H1 (cell line): ENCODE measurements at regions not wholly inside any gene's neighbourhood (a gene's known extent, or its start where the extent isn't known, plus 50 kb on each side); places are given as distances from the start of the nearest gene placed in this dataset.

Experiments used
- CTCF ChIA-PET: fragments of 300-600 bp; sonication (Branson Sonifier 250); formaldehyde crosslinking; loops from one replicate; lab custom pipeline; 2021; ENCODE audit not compliant: partially characterized antibody; lab: Charles Lee
- POLR2A ChIA-PET: fragments of 300-600 bp; sonication (Branson Sonifier 250); formaldehyde crosslinking; loops from one replicate; lab custom pipeline; 2021; ENCODE audit warnings: inconsistent platforms; ENCODE audit not compliant: partially characterized antibody; lab: Charles Lee
- DNase-seq, 2 experiments: peaks; one replicate each; pipeline versions ENCODE4 v3.0.0 to v3.0.0-alpha.2; 2010 to 2022; ENCODE audit warnings: low spot score in 2 of 2, low read depth in 1 of 2, mixed read lengths in 1 of 2
- FAIRE-seq: peaks from 2 replicates; lab custom pipeline; 2011; peaks lifted over from hg19 to GRCh38; lab: Jason Lieb, UNC
- H2AFZ ChIP-seq: 2 replicates; pipeline ENCODE4 v1.8.1; 2012; ENCODE audit warnings: low read length, inconsistent platforms
- H2AK5ac ChIP-seq: 2 replicates; pipeline ENCODE4 v1.6.1; 2013; ENCODE audit warnings: low read depth, low read length
- H2BK120ac ChIP-seq: replicated peaks from 2 replicates; pipeline ENCODE3; 2013; ENCODE audit warnings: low read depth, low read length, inconsistent platforms
- H2BK12ac ChIP-seq: 2 replicates; pipeline ENCODE4 v1.6.1; 2013; ENCODE audit warnings: low read depth, low read length
- H2BK15ac ChIP-seq: 2 replicates; pipeline ENCODE4 v1.6.1; 2013; ENCODE audit warnings: low read length
- H2BK20ac ChIP-seq: 2 replicates; pipeline ENCODE4 v1.6.1; 2013; ENCODE audit warnings: low read length
- H2BK5ac ChIP-seq: 2 replicates; pipeline ENCODE4 v1.6.1; 2013; ENCODE audit warnings: low read depth, low read length
- H3K14ac ChIP-seq: 2 replicates; pipeline ENCODE4 v1.6.1; 2013; ENCODE audit warnings: inconsistent platforms; ENCODE audit not compliant: insufficient read length
- H3K18ac ChIP-seq: 2 replicates; pipeline ENCODE4 v1.6.1; 2013; ENCODE audit warnings: low read length; ENCODE audit errors: extremely low read depth
- H3K23ac ChIP-seq: 2 replicates; pipeline ENCODE4 v1.6.1; 2013; ENCODE audit warnings: inconsistent platforms; ENCODE audit not compliant: insufficient read length
- H3K23me2 ChIP-seq: 2 replicates; pipeline ENCODE4 v1.6.1; 2013; ENCODE audit warnings: low read depth, low read length
- H3K27ac ChIP-seq: 2 replicates; pipeline ENCODE4 v1.6.1; 2011; ENCODE audit warnings: low read depth, low read length, inconsistent platforms
- H3K27me3 ChIP-seq, 4 experiments: replicated peaks in 1 of 4; 1 replicate in 1 of 4; 2 replicates in 3 of 4; pipeline versions ENCODE4 v1.6.1 to v1.8.1; 2011 to 2013; ENCODE audit warnings: low read length in 3 of 4, mild to moderate bottlenecking in 3 of 4, inconsistent platforms in 2 of 4, mixed read lengths in 2 of 4, moderate library complexity in 1 of 4; ENCODE audit not compliant: control insufficient read depth in 3 of 4, insufficient read depth in 3 of 4; ENCODE audit errors: extremely low read depth in 1 of 4
- H3K36me3 ChIP-seq, 4 experiments: 2 replicates each; pipeline versions ENCODE4 v1.6.1 to v1.8.1; 2011 to 2013; ENCODE audit warnings: mild to moderate bottlenecking in 4 of 4, low read length in 3 of 4, moderate library complexity in 2 of 4, control low read depth in 1 of 4, inconsistent platforms in 1 of 4; ENCODE audit not compliant: insufficient read depth in 4 of 4, control insufficient read depth in 2 of 4
- H3K4ac ChIP-seq: replicated peaks from 2 replicates; pipeline ENCODE3; 2013; ENCODE audit warnings: low read length, low read depth, mixed read lengths, inconsistent platforms; ENCODE audit not compliant: insufficient read length
- H3K4me1 ChIP-seq, 4 experiments: replicated peaks in 1 of 4; 1 replicate in 1 of 4; 2 replicates in 3 of 4; pipeline versions ENCODE4 v1.6.1 to v1.8.1; 2011 to 2013; ENCODE audit warnings: low read length in 3 of 4, inconsistent platforms in 2 of 4, mixed read lengths in 1 of 4; ENCODE audit not compliant: insufficient read depth in 4 of 4, control insufficient read depth in 3 of 4
- H3K4me2 ChIP-seq, 2 experiments: 2 replicates each; pipeline versions ENCODE4 v1.6.1 to v1.8.1; 2011 to 2013; ENCODE audit warnings: low read depth in 2 of 2, low read length in 2 of 2, control low read depth in 1 of 2, inconsistent platforms in 1 of 2, mild to moderate bottlenecking in 1 of 2; ENCODE audit not compliant: insufficient read depth in 1 of 2
- H3K4me3 ChIP-seq, 4 experiments: fragments of 200-600, 300-600 bp in 1 of 4; sonication (generic), shearing (Covaris generic), sonication (Bioruptor Twin) in 1 of 4; 2 replicates each; pipeline versions ENCODE4 v1.5.1 to v1.8.1; 2011 to 2016; ENCODE audit warnings: low read length in 4 of 4, low read depth in 3 of 4, control low read depth in 2 of 4, inconsistent platforms in 2 of 4, mild to moderate bottlenecking in 2 of 4, mixed read lengths in 1 of 4, moderate library complexity in 1 of 4; ENCODE audit not compliant: insufficient read depth in 2 of 4; ENCODE audit errors: extremely low read depth in 1 of 4
- H3K56ac ChIP-seq: replicated peaks from 2 replicates; pipeline ENCODE3; 2013; ENCODE audit warnings: low read depth, mild to moderate bottlenecking, mixed read lengths, low read length, inconsistent platforms; ENCODE audit not compliant: insufficient read length
- H3K79me1 ChIP-seq: 2 replicates; pipeline ENCODE4 v1.6.1; 2013; ENCODE audit warnings: low read depth, low read length, control low read depth
- H3K79me2 ChIP-seq, 2 experiments: 2 replicates each; pipeline versions ENCODE4 v1.6.1 to v1.8.1; 2012 to 2013; ENCODE audit warnings: low read length in 2 of 2, mild to moderate bottlenecking in 2 of 2, inconsistent platforms in 1 of 2; ENCODE audit not compliant: insufficient read depth in 2 of 2, control insufficient read depth in 1 of 2
- H3K9ac ChIP-seq, 4 experiments: replicated peaks in 1 of 4; 1 replicate in 1 of 4; 2 replicates in 3 of 4; pipeline versions ENCODE4 v1.6.1 to v1.8.1; 2011 to 2013; ENCODE audit warnings: low read depth in 3 of 4, low read length in 3 of 4, control low read depth in 2 of 4, mild to moderate bottlenecking in 2 of 4, moderate library complexity in 2 of 4, inconsistent platforms in 1 of 4; ENCODE audit errors: extremely low read depth in 1 of 4
- H3K9me3 ChIP-seq, 2 experiments: 2 replicates each; pipeline versions ENCODE4 v1.6.1 to v1.8.1; 2012 to 2013; ENCODE audit warnings: mild to moderate bottlenecking in 2 of 2, moderate library complexity in 2 of 2, control low read depth in 1 of 2, inconsistent platforms in 1 of 2, low read depth in 1 of 2, low read length in 1 of 2, mixed read lengths in 1 of 2; ENCODE audit not compliant: insufficient read depth in 2 of 2
- H4K20me1 ChIP-seq, 2 experiments: replicated peaks in 1 of 2; 2 replicates each; pipeline versions ENCODE3 to v1.8.1; 2011 to 2013; ENCODE audit warnings: inconsistent platforms in 2 of 2, low read length in 2 of 2, mild to moderate bottlenecking in 1 of 2; ENCODE audit not compliant: insufficient read depth in 2 of 2, control insufficient read depth in 1 of 2
- H4K5ac ChIP-seq: 2 replicates; pipeline ENCODE4 v1.6.1; 2013; ENCODE audit warnings: low read length, low read depth, mixed read lengths, inconsistent platforms; ENCODE audit not compliant: insufficient read length
- H4K8ac ChIP-seq: 2 replicates; pipeline ENCODE4 v1.8.0; 2013; ENCODE audit warnings: mild to moderate bottlenecking, moderate library complexity, low read length, inconsistent platforms; ENCODE audit not compliant: insufficient read depth; ENCODE audit errors: extremely low read depth
- H4K91ac ChIP-seq: replicated peaks from 2 replicates; pipeline ENCODE3; 2013; ENCODE audit warnings: low read length, mixed read lengths, inconsistent platforms; ENCODE audit not compliant: insufficient read length
- ATF2 ChIP-seq: IDR thresholded peaks from 2 replicates; pipeline ENCODE4 v1.6.1; 2012; ENCODE audit warnings: low read length, inconsistent platforms
- BACH1 ChIP-seq: IDR thresholded peaks from 2 replicates; pipeline ENCODE4 v1.6.1; 2012; ENCODE audit warnings: low read length, improper control_type of control experiment
- FOSL1 ChIP-seq: IDR thresholded peaks from 2 replicates; pipeline ENCODE4 v1.6.1; 2011; ENCODE audit warnings: mild to moderate bottlenecking, low read depth, low read length, moderate library complexity; ENCODE audit not compliant: insufficient read depth
- KDM1A ChIP-seq: fragments of 200-600, 300-600 bp; sonication (generic); IDR thresholded peaks from 2 replicates; pipeline ENCODE4 v1.7.1; 2016; ENCODE audit warnings: mild to moderate bottlenecking, low read length, borderline replicate concordance
- POLR2A ChIP-seq, 2 experiments: IDR thresholded peaks; 1 replicate in 1 of 2; 2 replicates in 1 of 2; pipeline ENCODE4 v1.6.1; 2011; ENCODE audit warnings: low read depth in 2 of 2, low read length in 2 of 2, mild to moderate bottlenecking in 2 of 2; ENCODE audit errors: control extremely low read depth in 1 of 2
- POU5F1 ChIP-seq: IDR thresholded peaks from 2 replicates; pipeline ENCODE4 v1.6.1; 2011; ENCODE audit warnings: low read depth, mild to moderate bottlenecking, low read length, moderate library complexity
- RFX5 ChIP-seq: IDR thresholded peaks from 2 replicates; pipeline ENCODE4 v1.6.1; 2011; ENCODE audit warnings: low read depth, low read length, improper control_type of control experiment, borderline replicate concordance
- SAP30 ChIP-seq: fragments of 300-600 bp; sonication (generic); IDR thresholded peaks from 2 replicates; pipeline ENCODE4 v1.7.1; 2012; ENCODE audit warnings: low read length, moderate library complexity, mild to moderate bottlenecking, inconsistent platforms; ENCODE audit not compliant: insufficient read depth, insufficient replicate concordance
- SIN3A ChIP-seq, 2 experiments: IDR thresholded peaks in 1 of 2; conservative IDR thresholded peaks in 1 of 2; 2 replicates each; pipeline ENCODE4 v1.6.1; 2011 to 2012; ENCODE audit warnings: low read length in 2 of 2, improper control_type of control experiment in 1 of 2, low read depth in 1 of 2, mild to moderate bottlenecking in 1 of 2
- TAF1 ChIP-seq: IDR thresholded peaks from 2 replicates; pipeline ENCODE4 v1.6.1; 2011; ENCODE audit warnings: mild to moderate bottlenecking, low read depth, low read length
- TAF7 ChIP-seq: optimal IDR thresholded peaks from 2 replicates; pipeline ENCODE3; 2011; ENCODE audit warnings: low read depth, mild to moderate bottlenecking, inconsistent platforms, low read length, moderate library complexity, borderline replicate concordance
- WGBS, 2 experiments: shearing (Covaris generic) in 1 of 2; methylation state at CpG; one replicate each; pipeline versions ENCODE4 v1.1.6 to v1.1.7; 2013 to 2015; ENCODE audit warnings: low lambda C conversion rate in 2 of 2, mixed read lengths in 2 of 2, inconsistent platforms in 1 of 2, low coverage in 1 of 2, missing lambda C conversion rate in 1 of 2; ENCODE audit not compliant: insufficient replicate concordance in 2 of 2, insufficient coverage in 1 of 2, insufficient read length in 1 of 2; ENCODE audit errors: extremely low coverage in 1 of 2, missing lambda C conversion rate in 1 of 2; 5-methylcytosine and 5-hydroxymethylcytosine counted together

- Histone ChIP-seq H2BK20ac (no peak overlapping the region), H3K79me1 (no peaks in the 10 kb centered on the region), H4K5ac (no peak overlapping the region), H3K18ac (no peak overlapping the region), H2BK5ac (no peak overlapping the region), H3K23me2 (no peaks in the 10 kb centered on the region), H4K8ac (no peak overlapping the region), H3K36me3 (no peaks in the 10 kb centered on the region), H3K9ac (no peak overlapping the region), H2BK15ac (no peak overlapping the region), H3K27me3 (no peaks in the 10 kb centered on the region; a peak in 1 of 7 replicates), H2AK5ac (no peak overlapping the region), H2BK12ac (no peak overlapping the region), H3K56ac (no peak overlapping the region), H4K91ac (no peak overlapping the region), H3K27ac (no peak overlapping the region), H3K4me1 (peaks cover 6 to 17% (median 11%) of the 10 kb centered on the region in 4 experiments; a peak in 6 of 7 replicates), H3K9me3 (no peaks in the 10 kb centered on the region), H3K79me2 (no peaks in the 10 kb centered on the region), H4K20me1 (no peaks in the 10 kb centered on the region), H3K4me2 (no peak overlapping the region), H2AFZ (no peak overlapping the region), H2BK120ac (no peak overlapping the region), H3K14ac (no peak overlapping the region), H3K23ac (no peak overlapping the region), H3K4ac (no peak overlapping the region), H3K4me3 (no peak overlapping the region)
- WGBS, 2 experiments: 84% methylated on average over 4 of the region's 4 CpGs; no CpG with 5 or more reads in 1 of the 2 experiments
- FAIRE-seq (no peak), DNase-seq (no peak)
- POLR2A ChIA-PET: no interaction called here
- CTCF ChIA-PET: interaction anchor here (0.9 kb wide), 1 partner anchor 88 kb away, joined by 3 read pairs; no protein-coding TSS in a partner anchor
- no peak for TF ChIP-seq FOSL1
- no peak for TF ChIP-seq SAP30
- TF ChIP-seq POU5F1: no peak
- no peak for TF ChIP-seq RFX5
- no peak for TF ChIP-seq KDM1A
- no peak for TF ChIP-seq BACH1
- no peak for TF ChIP-seq TAF1
- TF ChIP-seq TAF7: no peak
- TF ChIP-seq ATF2: no peak
- no peak for TF ChIP-seq SIN3A (conservative IDR thresholded peaks at IDR 0.05 in 1 of 2, IDR thresholded peaks at IDR 0.05 in 1 of 2; ENCODE audit: low read depth in 1 of 2, low read length in 2 of 2)
- no peak for TF ChIP-seq POLR2A (IDR thresholded peaks at IDR 0.05; ENCODE audit: control extremely low read depth in 1 of 2, low read depth in 2 of 2, low read length in 2 of 2)
Measured at GRCh38 chr21:38639571-38640354, 141.5 kb upstream of the ERG start.
